ENCODE measurements at regions not wholly inside any gene's neighbourhood (a gene's known extent, or its start where the extent isn't known, plus 50 kb on each side); places are given as distances from the start of the nearest gene placed in this dataset.

GRCh38 chr12:19962192-19962591 is 406.1 kb upstream of the PDE3A start:
- Mint-ChIP-seq H3K36me3 (ENCODE audit: low read depth) (no peaks in the 10 kb centered on the region), H3K9me3 (ENCODE audit: low read depth) (no peaks in the 10 kb centered on the region), H3K27me3 (ENCODE audit: low read depth) (no peaks in the 10 kb centered on the region), H3K4me3 (ENCODE audit: unreplicated experiment) (no peak overlapping the region), H3K27ac (ENCODE audit: unreplicated experiment) (no peak overlapping the region), H3K4me1 (ENCODE audit: low read depth) (peaks cover 22% of the 10 kb centered on the region)
- no peak for DNase-seq (ENCODE audit: low spot score)
- TF ChIP-seq, protein P1, sequence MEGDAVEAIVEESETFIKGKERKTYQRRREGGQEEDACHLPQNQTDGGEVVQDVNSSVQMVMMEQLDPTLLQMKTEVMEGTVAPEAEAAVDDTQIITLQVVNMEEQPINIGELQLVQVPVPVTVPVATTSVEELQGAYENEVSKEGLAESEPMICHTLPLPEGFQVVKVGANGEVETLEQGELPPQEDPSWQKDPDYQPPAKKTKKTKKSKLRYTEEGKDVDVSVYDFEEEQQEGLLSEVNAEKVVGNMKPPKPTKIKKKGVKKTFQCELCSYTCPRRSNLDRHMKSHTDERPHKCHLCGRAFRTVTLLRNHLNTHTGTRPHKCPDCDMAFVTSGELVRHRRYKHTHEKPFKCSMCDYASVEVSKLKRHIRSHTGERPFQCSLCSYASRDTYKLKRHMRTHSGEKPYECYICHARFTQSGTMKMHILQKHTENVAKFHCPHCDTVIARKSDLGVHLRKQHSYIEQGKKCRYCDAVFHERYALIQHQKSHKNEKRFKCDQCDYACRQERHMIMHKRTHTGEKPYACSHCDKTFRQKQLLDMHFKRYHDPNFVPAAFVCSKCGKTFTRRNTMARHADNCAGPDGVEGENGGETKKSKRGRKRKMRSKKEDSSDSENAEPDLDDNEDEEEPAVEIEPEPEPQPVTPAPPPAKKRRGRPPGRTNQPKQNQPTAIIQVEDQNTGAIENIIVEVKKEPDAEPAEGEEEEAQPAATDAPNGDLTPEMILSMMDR (IDR thresholded peaks at IDR 0.05), result no peak

GRCh38 chr12:19963972-19964371 is 404.4 kb upstream of the PDE3A start:
- TF ChIP-seq, protein P1 (IDR thresholded peaks at IDR 0.05), result no peak
- H3K27ac Mint-ChIP-seq (ENCODE audit: unreplicated experiment), result no peak overlapping the region
- no peaks in the 10 kb centered on the region for H3K36me3 Mint-ChIP-seq (ENCODE audit: low read depth)
- no peaks in the 10 kb centered on the region for H3K9me3 Mint-ChIP-seq (ENCODE audit: low read depth)
- no peaks in the 10 kb centered on the region for H3K27me3 Mint-ChIP-seq (ENCODE audit: low read depth)
- peaks cover 34% of the 10 kb centered on the region for H3K4me1 Mint-ChIP-seq (ENCODE audit: low read depth)
- DNase-seq (ENCODE audit: low spot score), result no peak
- H3K4me3 Mint-ChIP-seq (ENCODE audit: unreplicated experiment), result no peak overlapping the region

DNA sequence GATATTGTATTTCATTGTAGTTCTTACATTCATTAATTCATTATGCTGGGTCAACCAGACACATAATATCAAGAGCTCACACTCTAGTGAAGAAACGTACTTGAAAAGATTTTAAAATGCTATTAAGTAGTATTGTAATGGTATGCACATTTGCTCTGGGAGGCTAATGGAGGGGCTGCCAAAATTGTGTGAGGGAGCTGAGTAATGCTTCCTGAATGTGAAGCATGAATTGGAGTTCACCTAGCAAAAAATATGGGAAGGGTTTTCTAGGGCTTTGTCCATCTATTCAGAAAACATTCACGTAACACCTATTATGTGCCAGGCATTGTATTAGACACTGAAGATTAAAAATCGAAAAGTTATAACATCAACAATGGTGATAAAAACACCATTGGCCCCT is 403.8 kb upstream of the PDE3A start:
- peaks cover 32% of the 10 kb centered on the region for H3K4me1 Mint-ChIP-seq (ENCODE audit: low read depth)
- no peaks in the 10 kb centered on the region for H3K27me3 Mint-ChIP-seq (ENCODE audit: low read depth)
- no peaks in the 10 kb centered on the region for H3K9me3 Mint-ChIP-seq (ENCODE audit: low read depth)
- TF ChIP-seq, protein P1 (IDR thresholded peaks at IDR 0.05), result no peak
- no peak overlapping the region for H3K4me3 Mint-ChIP-seq (ENCODE audit: unreplicated experiment)
- no peak for DNase-seq (ENCODE audit: low spot score)
- no peaks in the 10 kb centered on the region for H3K36me3 Mint-ChIP-seq (ENCODE audit: low read depth)
- no peak overlapping the region for H3K27ac Mint-ChIP-seq (ENCODE audit: unreplicated experiment)

DNA sequence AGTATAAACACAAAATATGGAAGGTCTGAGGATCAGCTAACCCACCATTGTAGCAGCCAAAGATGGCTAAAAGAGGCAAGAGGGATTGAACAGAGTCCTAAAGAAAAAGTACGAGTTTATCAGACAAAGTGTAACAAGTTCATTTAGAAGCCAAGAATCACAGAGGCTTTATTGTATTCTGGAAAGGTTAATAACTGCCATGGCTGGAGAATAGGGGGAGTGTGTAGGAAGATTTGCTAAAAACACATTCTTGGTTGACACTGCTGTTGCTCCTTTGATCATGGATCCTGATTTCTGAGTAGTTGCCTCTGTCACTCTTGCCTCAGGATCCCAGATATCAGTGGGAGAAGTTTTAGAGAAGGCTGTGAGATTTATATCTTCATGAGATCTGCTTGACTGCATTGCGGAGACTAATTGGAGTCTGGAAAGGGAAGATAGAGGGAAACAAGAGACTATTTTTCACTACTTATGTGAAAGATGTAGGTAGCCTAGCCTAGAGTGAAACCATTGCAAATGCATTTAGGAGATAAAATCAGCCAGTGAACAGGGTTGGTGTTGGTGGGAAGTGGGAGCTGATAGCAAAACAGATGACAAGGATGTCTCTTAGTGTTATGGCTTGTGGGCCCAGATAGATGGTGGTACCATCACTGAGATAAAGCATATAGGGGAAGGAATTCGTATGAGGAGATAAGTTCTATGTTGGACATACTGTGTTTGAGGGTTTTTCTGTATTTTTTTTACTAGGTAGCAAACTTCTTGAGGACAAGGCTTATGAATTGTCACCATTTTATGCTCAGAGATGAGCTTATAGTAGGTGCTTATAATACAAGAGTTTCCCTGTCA is 402.9 kb upstream of the PDE3A start:
- DNase-seq (ENCODE audit: low spot score), result no peak
- H3K4me1 Mint-ChIP-seq (ENCODE audit: low read depth), result peaks cover 32% of the 10 kb centered on the region

GRCh38 chr12:19967001-19967400 is 401.3 kb upstream of the PDE3A start:
- DNase-seq (ENCODE audit: low spot score), result no peak
- H3K36me3 Mint-ChIP-seq (ENCODE audit: low read depth), result no peaks in the 10 kb centered on the region
- TF ChIP-seq, protein P1 (IDR thresholded peaks at IDR 0.05), result no peak
- H3K9me3 Mint-ChIP-seq (ENCODE audit: low read depth), result no peaks in the 10 kb centered on the region
- H3K27me3 Mint-ChIP-seq (ENCODE audit: low read depth), result no peaks in the 10 kb centered on the region
- H3K27ac Mint-ChIP-seq (ENCODE audit: unreplicated experiment), result no peak overlapping the region
- H3K4me1 Mint-ChIP-seq (ENCODE audit: low read depth), result peaks cover 42% of the 10 kb centered on the region
- H3K4me3 Mint-ChIP-seq (ENCODE audit: unreplicated experiment), result no peak overlapping the region

More for the DNA sequence above, 402.9 kb upstream of the PDE3A start:
- Mint-ChIP-seq H3K4me3 (ENCODE audit: unreplicated experiment) (no peak overlapping the region), H3K27me3 (ENCODE audit: low read depth) (no peaks in the 10 kb centered on the region), H3K36me3 (ENCODE audit: low read depth) (no peaks in the 10 kb centered on the region), H3K27ac (ENCODE audit: unreplicated experiment) (no peak overlapping the region), H3K9me3 (ENCODE audit: low read depth) (no peaks in the 10 kb centered on the region)
- TF ChIP-seq, protein P1 (IDR thresholded peaks at IDR 0.05), result no peak

All from chondrocyte (in vitro differentiated cells).